OCI-LY7 (cell line): ENCODE measurements at regions not wholly inside any gene's neighbourhood (a gene's known extent, or its start where the extent isn't known, plus 50 kb on each side); places are given as distances from the start of the nearest gene placed in this dataset.

ENCODE experiments used
- CTCF ChIP-seq: fragments of 200-600 bp; sonication (generic); conservative IDR thresholded peaks from 2 replicates; pipeline ENCODE4 v1.5.1; 2014; ENCODE audit warnings: mild to moderate bottlenecking, antibody characterized with exemption, low read length, moderate library complexity, mixed read lengths
- EZH2phosphoT487 ChIP-seq: fragments of 200-600 bp; sonication (generic); IDR thresholded peaks from 2 replicates; pipeline ENCODE4 v1.6.1; 2018; ENCODE audit warnings: low read depth, borderline replicate concordance, mild to moderate bottlenecking, mixed run types, antibody characterized with exemption, low read length, moderate library complexity, mixed read lengths

GRCh38 chr6:163877877-163878639, 463.5 kb downstream of the QKI start:
- TF ChIP-seq CTCF (no peak), EZH2phosphoT487 (no peak)
